Stomach (tissue), 4 donors: ENCODE measurements at regions not wholly inside any gene's neighbourhood (a gene's known extent, or its start where the extent isn't known, plus 50 kb on each side); places are given as distances from the start of the nearest gene placed in this dataset.

ENCODE experiments used
- POLR2AphosphoS5 ChIP-seq, 3 donors: sonication (generic); formaldehyde crosslinking; IDR thresholded peaks; one replicate each; pipeline ENCODE4 v1.6.1; 2016; ENCODE audit warnings: antibody characterized with exemption in 3 of 3
- TF ChIP-seq, protein P1 (sequence below), 7 experiments: fragments of 450-650 bp in 4 of 7; fragments of 200-600 bp in 3 of 7; sonication (generic) in 3 of 7; IDR thresholded peaks; one replicate each; pipeline ENCODE4 v1.5.1; 2016 to 2019; ENCODE audit warnings: antibody characterized with exemption in 7 of 7, control low read depth in 2 of 7, mild to moderate bottlenecking in 1 of 7

DNA sequence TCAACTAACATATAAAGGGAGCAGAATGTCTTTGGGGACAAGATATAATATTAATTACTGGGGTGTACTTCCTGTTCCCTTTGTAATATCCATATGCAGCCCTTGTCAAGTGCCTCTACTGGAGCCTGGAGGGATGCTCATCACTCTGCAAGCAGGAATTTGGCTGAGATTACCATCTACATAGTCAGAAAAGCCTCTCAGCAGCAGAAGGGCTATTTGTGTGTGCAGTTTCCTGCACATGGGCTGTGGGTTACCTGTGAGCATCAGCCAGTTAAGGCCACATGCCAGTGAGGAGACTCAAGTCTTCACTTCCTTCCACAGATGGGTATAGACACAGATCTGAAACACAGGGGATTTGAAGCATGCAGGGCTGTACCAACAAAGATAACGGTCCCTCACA lies 278.1 kb upstream of the PLSCR5 start:
- TF ChIP-seq, protein P1, sequence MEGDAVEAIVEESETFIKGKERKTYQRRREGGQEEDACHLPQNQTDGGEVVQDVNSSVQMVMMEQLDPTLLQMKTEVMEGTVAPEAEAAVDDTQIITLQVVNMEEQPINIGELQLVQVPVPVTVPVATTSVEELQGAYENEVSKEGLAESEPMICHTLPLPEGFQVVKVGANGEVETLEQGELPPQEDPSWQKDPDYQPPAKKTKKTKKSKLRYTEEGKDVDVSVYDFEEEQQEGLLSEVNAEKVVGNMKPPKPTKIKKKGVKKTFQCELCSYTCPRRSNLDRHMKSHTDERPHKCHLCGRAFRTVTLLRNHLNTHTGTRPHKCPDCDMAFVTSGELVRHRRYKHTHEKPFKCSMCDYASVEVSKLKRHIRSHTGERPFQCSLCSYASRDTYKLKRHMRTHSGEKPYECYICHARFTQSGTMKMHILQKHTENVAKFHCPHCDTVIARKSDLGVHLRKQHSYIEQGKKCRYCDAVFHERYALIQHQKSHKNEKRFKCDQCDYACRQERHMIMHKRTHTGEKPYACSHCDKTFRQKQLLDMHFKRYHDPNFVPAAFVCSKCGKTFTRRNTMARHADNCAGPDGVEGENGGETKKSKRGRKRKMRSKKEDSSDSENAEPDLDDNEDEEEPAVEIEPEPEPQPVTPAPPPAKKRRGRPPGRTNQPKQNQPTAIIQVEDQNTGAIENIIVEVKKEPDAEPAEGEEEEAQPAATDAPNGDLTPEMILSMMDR (IDR thresholded peaks at IDR 0.05) = no peak
- no peak for TF ChIP-seq POLR2AphosphoS5 (IDR thresholded peaks at IDR 0.05)
